Panc1 (cell line): ENCODE measurements at regions not wholly inside any gene's neighbourhood (a gene's known extent, or its start where the extent isn't known, plus 50 kb on each side); places are given as distances from the start of the nearest gene placed in this dataset.

Source experiments
- ATAC-seq: fragments of 200-7000 bp; cut with Tn5 transposase; 2 replicates; pipeline ENCODE4 v1.9.1; 2020; ENCODE audit warnings: mild to moderate bottlenecking, moderate library complexity
- BruUV-seq: library from RNA; stranded (reverse); fragments of 400-500 nt; replicated peaks from 2 replicates; lab custom pipeline; 2021; lab: Mats Ljungman, UMichigan
- CTCF ChIA-PET: fragments of 300-600 bp; sonication (Branson Sonifier 250); formaldehyde crosslinking; loops from one replicate; lab custom pipeline; 2022; ENCODE audit warnings: antibody characterized with exemption; lab: Charles Lee
- POLR2A ChIA-PET: fragments of 300-600 bp; sonication (Branson Sonifier 250); formaldehyde crosslinking; loops from one replicate; lab custom pipeline; 2022; ENCODE audit warnings: antibody characterized with exemption; lab: Charles Lee
- DNase-seq: peaks from one replicate; pipeline ENCODE4 v3.0.0-alpha.2; 2010; ENCODE audit warnings: low read depth, low spot score
- H3K27ac ChIP-seq: 2 replicates; pipeline ENCODE4 v1.5.1; 2011; ENCODE audit warnings: mild to moderate bottlenecking, low read length, inconsistent platforms
- H3K27me3 ChIP-seq: fragments of 200-500 bp; sonication (Bioruptor generic); 2 replicates; pipeline ENCODE4 v1.6.0; 2014; ENCODE audit warnings: low read length, inconsistent platforms; ENCODE audit not compliant: control insufficient read depth, insufficient read depth
- H3K36me3 ChIP-seq: fragments of 200-500 bp; sonication (Bioruptor generic); 2 replicates; pipeline ENCODE4 v1.5.1; 2014; ENCODE audit warnings: inconsistent platforms, mild to moderate bottlenecking, low read length, moderate library complexity; ENCODE audit not compliant: control insufficient read depth, insufficient read depth
- H3K4me1 ChIP-seq: 2 replicates; pipeline ENCODE4 v1.5.1; 2011; ENCODE audit warnings: inconsistent platforms, mild to moderate bottlenecking, low read length, moderate library complexity; ENCODE audit not compliant: control insufficient read depth, insufficient read depth
- H3K4me3 ChIP-seq, 2 experiments: 2 replicates each; pipeline ENCODE4 v1.5.1; 2011 to 2012; ENCODE audit warnings: low read depth in 2 of 2, low read length in 2 of 2, mild to moderate bottlenecking in 2 of 2, inconsistent platforms in 1 of 2, moderate library complexity in 1 of 2
- H3K9me3 ChIP-seq: fragments of 200-500 bp; sonication (Bioruptor generic); 2 replicates; pipeline ENCODE4 v1.5.1; 2014; ENCODE audit warnings: low read depth, mild to moderate bottlenecking, inconsistent platforms, low read length, moderate library complexity; ENCODE audit not compliant: control insufficient read depth, insufficient read depth
- CTCF ChIP-seq: fragments of 450-650 bp; IDR thresholded peaks from 2 replicates; pipeline ENCODE4 v1.5.1; 2017; ENCODE audit warnings: mild to moderate bottlenecking
- POLR2AphosphoS5 ChIP-seq: IDR thresholded peaks from 2 replicates; pipeline ENCODE4 v1.6.1; 2012; ENCODE audit warnings: mild to moderate bottlenecking, low read depth, low read length, moderate library complexity
- REST ChIP-seq, 2 experiments: IDR thresholded peaks; 2 replicates each; pipeline ENCODE4 v1.6.1; 2011 to 2012; ENCODE audit warnings: low read depth in 2 of 2, control low read depth in 1 of 2, low read length in 1 of 2, mild to moderate bottlenecking in 1 of 2, moderate library complexity in 1 of 2; ENCODE audit not compliant: insufficient read depth in 1 of 2
- SIN3A ChIP-seq: IDR thresholded peaks from 2 replicates; pipeline ENCODE4 v1.6.1; 2012; ENCODE audit warnings: low read depth, mild to moderate bottlenecking, low read length, moderate library complexity, borderline replicate concordance; ENCODE audit not compliant: insufficient read depth
- TCF7L2 ChIP-seq: IDR thresholded peaks from 2 replicates; pipeline ENCODE4 v1.6.1; 2011; ENCODE audit warnings: mild to moderate bottlenecking, low read depth, low read length, inconsistent platforms
- in situ Hi-C: cut with HindIII; loops from 2 replicates; pipeline ENCODE4 v1.10.0; 2016; ENCODE audit warnings: low sequenced_read_pairs, low pct_unique_long_range_greater_than_20kb
- intact Hi-C: fragments of 100-400 bp; cut with micrococcal nuclease; formaldehyde crosslinking; loops from one replicate; pipeline ENCODE4 v1.10.0; 2022; ENCODE audit not compliant: unreplicated experiment

- DNase-seq: no peak
- ATAC-seq: no peak
- no peaks in the 10 kb centered on the region; the same call in none of the 2 replicates for H3K27me3 ChIP-seq
- intact Hi-C loops: no loop called here
- in situ Hi-C loops: no loop called here
- no peak overlapping the region for H3K4me3 ChIP-seq
- ChIA-PET POLR2A (no interaction called here), CTCF (no interaction called here)
- H3K27ac ChIP-seq: no peak overlapping the region
- no peaks in the 10 kb centered on the region for H3K4me1 ChIP-seq
- no TSS peak for BruUV-seq
- no peaks in the 10 kb centered on the region for H3K9me3 ChIP-seq
- H3K36me3 ChIP-seq: no peaks in the 10 kb centered on the region
- no peak for TF ChIP-seq CTCF
- TF ChIP-seq TCF7L2: no peak
- no peak for TF ChIP-seq SIN3A
- no peak for TF ChIP-seq POLR2AphosphoS5
Observed at GRCh38 chr5:136909906-136910305, 544.6 kb upstream of the TRPC7 start.

GRCh38 chr5:136907371-136907770, 542.0 kb upstream of the TRPC7 start:
- DNase-seq (no peak), ATAC-seq (no peak)
- ChIA-PET CTCF (no interaction called here), POLR2A (no interaction called here)
- Histone ChIP-seq H3K27me3 (no peaks in the 10 kb centered on the region; the same call in none of the 2 replicates), H3K27ac (no peak overlapping the region), H3K36me3 (no peaks in the 10 kb centered on the region), H3K4me3 (no peak overlapping the region), H3K4me1 (no peaks in the 10 kb centered on the region), H3K9me3 (no peaks in the 10 kb centered on the region)
- no peak for TF ChIP-seq TCF7L2
- no peak for TF ChIP-seq CTCF
- TF ChIP-seq REST (IDR thresholded peaks at IDR 0.05; ENCODE audit: insufficient read depth in 1 of 2, low read depth in 2 of 2, low read length in 1 of 2): no peak
- no peak for TF ChIP-seq SIN3A
- TF ChIP-seq POLR2AphosphoS5: no peak
- no TSS peak for BruUV-seq
- intact Hi-C loops (no loop called here), in situ Hi-C loops (no loop called here)
